WTC11 (cell line): ENCODE measurements at regions not wholly inside any gene's neighbourhood (a gene's known extent, or its start where the extent isn't known, plus 50 kb on each side); places are given as distances from the start of the nearest gene placed in this dataset.

Experiments used
- ATAC-seq: fragments of 200-7000 bp; cut with Tn5 transposase; 2 replicates; pipeline ENCODE4 v1.10.0; 2021; ENCODE audit warnings: mild to moderate bottlenecking, moderate library complexity
- CTCF ChIA-PET: fragments of 300-600 bp; sonication (Branson Sonifier 250); formaldehyde crosslinking; loops from one replicate; lab custom pipeline; 2021; ENCODE audit warnings: antibody characterized with exemption; lab: Charles Lee
- POLR2A ChIA-PET: fragments of 350-600 bp; sonication (Branson Sonifier 250); formaldehyde crosslinking; loops from one replicate; lab custom pipeline; 2021; ENCODE audit warnings: antibody characterized with exemption; lab: Charles Lee
- DNase-seq: peaks from one replicate; pipeline ENCODE4 v3.0.0; 2021; ENCODE audit warnings: low spot score
- H3K27ac Mint-ChIP-seq: 2 replicates; pipeline ENCODE4 v1.8.0; 2021; ENCODE audit warnings: mixed read lengths
- H3K27me3 Mint-ChIP-seq: 2 replicates; pipeline ENCODE4 v1.8.0; 2021; ENCODE audit warnings: low read depth, mild to moderate bottlenecking, moderate library complexity, mixed read lengths
- H3K36me3 Mint-ChIP-seq: 2 replicates; pipeline ENCODE4 v1.8.0; 2021; ENCODE audit warnings: mixed read lengths
- H3K4me1 Mint-ChIP-seq: 2 replicates; pipeline ENCODE4 v1.8.0; 2022; ENCODE audit warnings: mixed read lengths
- H3K4me3 Mint-ChIP-seq: 2 replicates; pipeline ENCODE4 v1.8.0; 2021; ENCODE audit warnings: mild to moderate bottlenecking, moderate library complexity, mixed read lengths
- H3K9me3 Mint-ChIP-seq: 2 replicates; pipeline ENCODE4 v1.8.0; 2021; ENCODE audit warnings: mixed read lengths
- CBFB ChIP-seq: sonication (generic); formaldehyde crosslinking; IDR thresholded peaks from 2 replicates; pipeline ENCODE4 v1.8.1; 2022; ENCODE audit warnings: mild to moderate bottlenecking, low read depth, missing genetic modification reagents
- CREM ChIP-seq: sonication (generic); formaldehyde crosslinking; IDR thresholded peaks from 2 replicates; pipeline ENCODE4 v1.8.1; 2022; ENCODE audit warnings: mild to moderate bottlenecking, missing genetic modification reagents, moderate library complexity
- EMX1 ChIP-seq: fragments of 250-450 bp; sonication (Bioruptor Pico); IDR thresholded peaks from 2 replicates; pipeline ENCODE4 v1.8.0; 2021; ENCODE audit warnings: mild to moderate bottlenecking
- FOXK1 ChIP-seq: sonication (generic); formaldehyde crosslinking; IDR thresholded peaks from 2 replicates; pipeline ENCODE4 v1.8.0; 2022; ENCODE audit warnings: mild to moderate bottlenecking, moderate library complexity, missing genetic modification reagents
- GRHL2 ChIP-seq: fragments of 250-450 bp; sonication (Bioruptor Pico); IDR thresholded peaks from 2 replicates; pipeline ENCODE4 v1.8.0; 2022; ENCODE audit warnings: mild to moderate bottlenecking, moderate library complexity; ENCODE audit not compliant: insufficient replicate concordance, severe bottlenecking
- GTF2I ChIP-seq: fragments of 250-450 bp; sonication (Bioruptor Pico); conservative IDR thresholded peaks from 2 replicates; pipeline ENCODE4 v1.4.0; 2021; ENCODE audit warnings: mild to moderate bottlenecking
- IRF2 ChIP-seq: sonication (generic); formaldehyde crosslinking; IDR thresholded peaks from 2 replicates; pipeline ENCODE4 v1.8.0; 2022; ENCODE audit warnings: low read depth, missing genetic modification reagents, borderline replicate concordance
- MXD4 ChIP-seq: fragments of 250-450 bp; sonication (Bioruptor Pico); IDR thresholded peaks from 2 replicates; pipeline ENCODE4 v1.8.0; 2021; ENCODE audit warnings: mild to moderate bottlenecking, moderate library complexity, borderline replicate concordance
- NFYB ChIP-seq: sonication (generic); formaldehyde crosslinking; conservative IDR thresholded peaks from 2 replicates; pipeline ENCODE4 v1.8.0; 2022; ENCODE audit warnings: low read depth, missing genetic modification reagents
- SP1 ChIP-seq: sonication (generic); formaldehyde crosslinking; conservative IDR thresholded peaks from 2 replicates; pipeline ENCODE4 v1.8.1; 2022; ENCODE audit warnings: missing genetic modification reagents
- TCF7 ChIP-seq: sonication (generic); formaldehyde crosslinking; IDR thresholded peaks from 2 replicates; pipeline ENCODE4 v1.8.0; 2022; ENCODE audit warnings: mild to moderate bottlenecking, low read depth, missing genetic modification reagents, moderate library complexity
- TEAD1 ChIP-seq: sonication (generic); formaldehyde crosslinking; IDR thresholded peaks from 2 replicates; pipeline ENCODE4 v1.8.0; 2022; ENCODE audit warnings: mild to moderate bottlenecking, missing genetic modification reagents
- TEAD4 ChIP-seq: sonication (generic); formaldehyde crosslinking; IDR thresholded peaks from 2 replicates; pipeline ENCODE4 v1.8.0; 2022; ENCODE audit warnings: mild to moderate bottlenecking, missing genetic modification reagents
- ZNF219 ChIP-seq: sonication (generic); formaldehyde crosslinking; IDR thresholded peaks from 2 replicates; pipeline ENCODE4 v1.8.0; 2023; ENCODE audit warnings: missing genetic modification reagents, mild to moderate bottlenecking, borderline replicate concordance
- ZNF263 ChIP-seq: sonication (generic); formaldehyde crosslinking; IDR thresholded peaks from 2 replicates; pipeline ENCODE4 v1.8.1; 2022; ENCODE audit warnings: low read depth, mild to moderate bottlenecking, moderate library complexity, missing genetic modification reagents
- ZNF317 ChIP-seq: sonication (generic); formaldehyde crosslinking; IDR thresholded peaks from 2 replicates; pipeline ENCODE4 v1.8.1; 2023; ENCODE audit warnings: low read depth, mild to moderate bottlenecking, moderate library complexity, missing genetic modification reagents, borderline replicate concordance
- ZNF671 ChIP-seq: fragments of 250-450 bp; sonication (Bioruptor Pico); IDR thresholded peaks from 2 replicates; pipeline ENCODE4 v1.8.0; 2021; ENCODE audit warnings: mild to moderate bottlenecking
- TF ChIP-seq, protein P1 (sequence below): sonication (generic); formaldehyde crosslinking; IDR thresholded peaks from 2 replicates; pipeline ENCODE4 v1.8.1; 2022; ENCODE audit warnings: mild to moderate bottlenecking, moderate library complexity, missing genetic modification reagents
- TF ChIP-seq, protein P2 (sequence below): sonication (generic); formaldehyde crosslinking; IDR thresholded peaks from 2 replicates; pipeline ENCODE4 v1.8.1; 2023; ENCODE audit warnings: mild to moderate bottlenecking, missing genetic modification reagents
- TF ChIP-seq, protein P3 (sequence below): sonication (generic); formaldehyde crosslinking; IDR thresholded peaks from 2 replicates; pipeline ENCODE4 v1.8.1; 2022; ENCODE audit warnings: missing genetic modification reagents, borderline replicate concordance
- TF ChIP-seq, protein P4 (sequence below): sonication (generic); formaldehyde crosslinking; IDR thresholded peaks from 2 replicates; pipeline ENCODE4 v1.8.1; 2022; ENCODE audit warnings: low read depth, missing genetic modification reagents, borderline replicate concordance
- TF ChIP-seq, protein P5 (sequence below): sonication (generic); formaldehyde crosslinking; IDR thresholded peaks from 2 replicates; pipeline ENCODE4 v1.8.0; 2022; ENCODE audit warnings: mild to moderate bottlenecking, missing genetic modification reagents
- TF ChIP-seq, protein P6 (sequence below): sonication (generic); formaldehyde crosslinking; IDR thresholded peaks from 2 replicates; pipeline ENCODE4 v1.8.0; 2023; ENCODE audit warnings: missing genetic modification reagents
- TF ChIP-seq, protein P7 (sequence below): sonication (generic); formaldehyde crosslinking; IDR thresholded peaks from 2 replicates; pipeline ENCODE4 v1.8.1; 2023; ENCODE audit warnings: mild to moderate bottlenecking, missing genetic modification reagents, moderate library complexity
- TF ChIP-seq, protein P8 (sequence below): sonication (generic); formaldehyde crosslinking; IDR thresholded peaks from 2 replicates; pipeline ENCODE4 v1.8.0; 2022; ENCODE audit warnings: mild to moderate bottlenecking, missing genetic modification reagents
- TF ChIP-seq, protein P9 (sequence below): sonication (generic); formaldehyde crosslinking; conservative IDR thresholded peaks from 2 replicates; pipeline ENCODE4 v1.8.1; 2022; ENCODE audit warnings: mild to moderate bottlenecking, missing genetic modification reagents
- TF ChIP-seq, protein P10 (sequence below): fragments of 250-450 bp; sonication (Bioruptor Pico); IDR thresholded peaks from 2 replicates; pipeline ENCODE4 v1.9.0; 2021; ENCODE audit warnings: mild to moderate bottlenecking

DNA sequence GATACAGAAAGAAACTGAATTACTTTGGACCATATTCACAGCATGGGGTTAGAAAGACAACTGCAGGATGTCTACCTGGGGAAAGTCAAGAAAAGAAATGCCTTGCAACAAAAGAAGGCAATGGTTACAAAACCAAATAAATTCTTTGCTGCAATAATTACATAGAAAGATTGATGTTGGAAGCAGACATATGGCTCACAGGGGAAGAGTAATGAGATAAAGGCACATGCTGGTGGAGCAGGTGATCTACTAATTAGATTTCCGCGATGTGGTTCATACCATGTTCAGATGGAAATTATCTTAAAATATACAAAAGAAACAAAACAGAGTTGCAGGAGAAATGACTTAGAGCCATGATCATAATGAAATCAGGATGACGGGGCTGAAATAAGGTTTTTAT lies 718.8 kb upstream of the PKDCC start:
- peaks cover 6% of the 10 kb centered on the region for H3K9me3 Mint-ChIP-seq
- ATAC-seq: no peak
- H3K4me1 Mint-ChIP-seq: peaks cover 4% of the 10 kb centered on the region
- no peak overlapping the region for H3K4me3 Mint-ChIP-seq
- H3K27ac Mint-ChIP-seq: no peak overlapping the region
- TF ChIP-seq, protein P1, sequence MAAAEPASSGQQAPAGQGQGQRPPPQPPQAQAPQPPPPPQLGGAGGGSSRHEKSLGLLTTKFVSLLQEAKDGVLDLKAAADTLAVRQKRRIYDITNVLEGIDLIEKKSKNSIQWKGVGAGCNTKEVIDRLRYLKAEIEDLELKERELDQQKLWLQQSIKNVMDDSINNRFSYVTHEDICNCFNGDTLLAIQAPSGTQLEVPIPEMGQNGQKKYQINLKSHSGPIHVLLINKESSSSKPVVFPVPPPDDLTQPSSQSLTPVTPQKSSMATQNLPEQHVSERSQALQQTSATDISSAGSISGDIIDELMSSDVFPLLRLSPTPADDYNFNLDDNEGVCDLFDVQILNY (CRISPR knock-in tag): no peak
- TF ChIP-seq, protein P2, sequence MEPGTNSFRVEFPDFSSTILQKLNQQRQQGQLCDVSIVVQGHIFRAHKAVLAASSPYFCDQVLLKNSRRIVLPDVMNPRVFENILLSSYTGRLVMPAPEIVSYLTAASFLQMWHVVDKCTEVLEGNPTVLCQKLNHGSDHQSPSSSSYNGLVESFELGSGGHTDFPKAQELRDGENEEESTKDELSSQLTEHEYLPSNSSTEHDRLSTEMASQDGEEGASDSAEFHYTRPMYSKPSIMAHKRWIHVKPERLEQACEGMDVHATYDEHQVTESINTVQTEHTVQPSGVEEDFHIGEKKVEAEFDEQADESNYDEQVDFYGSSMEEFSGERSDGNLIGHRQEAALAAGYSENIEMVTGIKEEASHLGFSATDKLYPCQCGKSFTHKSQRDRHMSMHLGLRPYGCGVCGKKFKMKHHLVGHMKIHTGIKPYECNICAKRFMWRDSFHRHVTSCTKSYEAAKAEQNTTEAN (CRISPR knock-in tag): no peak
- no peak for TF ChIP-seq GRHL2
- no peak for TF ChIP-seq ZNF219 (CRISPR knock-in tag)
- TF ChIP-seq TCF7 (CRISPR knock-in tag): no peak
- no peak for TF ChIP-seq TEAD4
- no peak for TF ChIP-seq ZNF317 (CRISPR knock-in tag)
- TF ChIP-seq ZNF671 (CRISPR knock-in tag): no peak
- TF ChIP-seq CBFB: no peak
- no peak for TF ChIP-seq SP1 (CRISPR knock-in tag)
- TF ChIP-seq ZNF263 (CRISPR knock-in tag): no peak
- no peak for TF ChIP-seq GTF2I (CRISPR knock-in tag)
- TF ChIP-seq, protein P3, sequence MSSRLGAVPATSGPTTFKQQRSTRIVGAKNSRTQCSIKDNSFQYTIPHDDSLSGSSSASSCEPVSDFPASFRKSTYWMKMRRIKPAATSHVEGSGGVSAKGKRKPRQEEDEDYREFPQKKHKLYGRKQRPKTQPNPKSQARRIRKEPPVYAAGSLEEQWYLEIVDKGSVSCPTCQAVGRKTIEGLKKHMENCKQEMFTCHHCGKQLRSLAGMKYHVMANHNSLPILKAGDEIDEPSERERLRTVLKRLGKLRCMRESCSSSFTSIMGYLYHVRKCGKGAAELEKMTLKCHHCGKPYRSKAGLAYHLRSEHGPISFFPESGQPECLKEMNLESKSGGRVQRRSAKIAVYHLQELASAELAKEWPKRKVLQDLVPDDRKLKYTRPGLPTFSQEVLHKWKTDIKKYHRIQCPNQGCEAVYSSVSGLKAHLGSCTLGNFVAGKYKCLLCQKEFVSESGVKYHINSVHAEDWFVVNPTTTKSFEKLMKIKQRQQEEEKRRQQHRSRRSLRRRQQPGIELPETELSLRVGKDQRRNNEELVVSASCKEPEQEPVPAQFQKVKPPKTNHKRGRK (CRISPR knock-in tag): no peak
- TF ChIP-seq, protein P4, sequence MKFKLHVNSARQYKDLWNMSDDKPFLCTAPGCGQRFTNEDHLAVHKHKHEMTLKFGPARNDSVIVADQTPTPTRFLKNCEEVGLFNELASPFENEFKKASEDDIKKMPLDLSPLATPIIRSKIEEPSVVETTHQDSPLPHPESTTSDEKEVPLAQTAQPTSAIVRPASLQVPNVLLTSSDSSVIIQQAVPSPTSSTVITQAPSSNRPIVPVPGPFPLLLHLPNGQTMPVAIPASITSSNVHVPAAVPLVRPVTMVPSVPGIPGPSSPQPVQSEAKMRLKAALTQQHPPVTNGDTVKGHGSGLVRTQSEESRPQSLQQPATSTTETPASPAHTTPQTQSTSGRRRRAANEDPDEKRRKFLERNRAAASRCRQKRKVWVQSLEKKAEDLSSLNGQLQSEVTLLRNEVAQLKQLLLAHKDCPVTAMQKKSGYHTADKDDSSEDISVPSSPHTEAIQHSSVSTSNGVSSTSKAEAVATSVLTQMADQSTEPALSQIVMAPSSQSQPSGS: no peak
- no peak for TF ChIP-seq TEAD1 (CRISPR knock-in tag)
- TF ChIP-seq, all 79 proteins: peak for 0
- POLR2A ChIA-PET: no interaction called here
- no peak for DNase-seq
- CTCF ChIA-PET: no interaction called here
- Mint-ChIP-seq H3K27me3 (no peaks in the 10 kb centered on the region), H3K36me3 (peaks cover 6% of the 10 kb centered on the region)

DNA sequence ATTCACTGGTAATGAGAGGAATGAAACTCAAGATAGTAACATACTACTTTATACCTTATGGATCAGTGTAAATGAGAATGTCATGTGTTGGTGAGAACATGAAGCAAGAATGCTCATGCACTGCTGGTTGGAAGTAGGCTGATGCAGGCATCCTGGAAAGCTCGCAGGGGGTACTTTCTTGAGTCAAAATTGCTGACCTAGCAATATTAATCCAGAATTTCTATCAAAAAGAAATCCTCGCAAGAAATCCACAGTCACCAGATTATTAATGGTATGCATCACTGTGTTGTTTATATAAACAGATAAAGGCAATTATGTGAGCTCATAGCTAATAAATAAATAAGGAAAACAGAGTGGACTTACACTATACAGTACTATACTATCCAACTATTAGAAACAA lies 713.7 kb upstream of the PKDCC start:
- ChIA-PET CTCF (no interaction called here), POLR2A (no interaction called here)
- Mint-ChIP-seq H3K9me3 (peaks cover 4% of the 10 kb centered on the region; the same call in 1 of the 2 replicates), H3K27ac (no peak overlapping the region), H3K4me3 (no peak overlapping the region), H3K36me3 (no peaks in the 10 kb centered on the region), H3K4me1 (peaks cover 10% of the 10 kb centered on the region), H3K27me3 (no peaks in the 10 kb centered on the region)
- ATAC-seq (no peak), DNase-seq (no peak)
- no peak for TF ChIP-seq IRF2 (CRISPR knock-in tag)
- TF ChIP-seq, protein P5, sequence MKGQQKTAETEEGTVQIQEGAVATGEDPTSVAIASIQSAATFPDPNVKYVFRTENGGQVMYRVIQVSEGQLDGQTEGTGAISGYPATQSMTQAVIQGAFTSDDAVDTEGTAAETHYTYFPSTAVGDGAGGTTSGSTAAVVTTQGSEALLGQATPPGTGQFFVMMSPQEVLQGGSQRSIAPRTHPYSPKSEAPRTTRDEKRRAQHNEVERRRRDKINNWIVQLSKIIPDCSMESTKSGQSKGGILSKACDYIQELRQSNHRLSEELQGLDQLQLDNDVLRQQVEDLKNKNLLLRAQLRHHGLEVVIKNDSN (CRISPR knock-in tag): no peak
- TF ChIP-seq TEAD4: no peak
- TF ChIP-seq, protein P6, sequence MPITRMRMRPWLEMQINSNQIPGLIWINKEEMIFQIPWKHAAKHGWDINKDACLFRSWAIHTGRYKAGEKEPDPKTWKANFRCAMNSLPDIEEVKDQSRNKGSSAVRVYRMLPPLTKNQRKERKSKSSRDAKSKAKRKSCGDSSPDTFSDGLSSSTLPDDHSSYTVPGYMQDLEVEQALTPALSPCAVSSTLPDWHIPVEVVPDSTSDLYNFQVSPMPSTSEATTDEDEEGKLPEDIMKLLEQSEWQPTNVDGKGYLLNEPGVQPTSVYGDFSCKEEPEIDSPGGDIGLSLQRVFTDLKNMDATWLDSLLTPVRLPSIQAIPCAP (CRISPR knock-in tag): no peak
- TF ChIP-seq, protein P7, sequence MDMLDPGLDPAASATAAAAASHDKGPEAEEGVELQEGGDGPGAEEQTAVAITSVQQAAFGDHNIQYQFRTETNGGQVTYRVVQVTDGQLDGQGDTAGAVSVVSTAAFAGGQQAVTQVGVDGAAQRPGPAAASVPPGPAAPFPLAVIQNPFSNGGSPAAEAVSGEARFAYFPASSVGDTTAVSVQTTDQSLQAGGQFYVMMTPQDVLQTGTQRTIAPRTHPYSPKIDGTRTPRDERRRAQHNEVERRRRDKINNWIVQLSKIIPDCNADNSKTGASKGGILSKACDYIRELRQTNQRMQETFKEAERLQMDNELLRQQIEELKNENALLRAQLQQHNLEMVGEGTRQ (CRISPR knock-in tag): no peak
- TF ChIP-seq, protein P8, sequence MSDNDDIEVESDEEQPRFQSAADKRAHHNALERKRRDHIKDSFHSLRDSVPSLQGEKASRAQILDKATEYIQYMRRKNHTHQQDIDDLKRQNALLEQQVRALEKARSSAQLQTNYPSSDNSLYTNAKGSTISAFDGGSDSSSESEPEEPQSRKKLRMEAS (CRISPR knock-in tag): no peak
- TF ChIP-seq, protein P9, sequence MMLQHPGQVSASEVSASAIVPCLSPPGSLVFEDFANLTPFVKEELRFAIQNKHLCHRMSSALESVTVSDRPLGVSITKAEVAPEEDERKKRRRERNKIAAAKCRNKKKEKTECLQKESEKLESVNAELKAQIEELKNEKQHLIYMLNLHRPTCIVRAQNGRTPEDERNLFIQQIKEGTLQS (CRISPR knock-in tag): no peak
- TF ChIP-seq EMX1 (CRISPR knock-in tag): no peak
- TF ChIP-seq, protein P2 (CRISPR knock-in tag): no peak
- no peak for TF ChIP-seq CREM (CRISPR knock-in tag)
- TF ChIP-seq, protein P10, sequence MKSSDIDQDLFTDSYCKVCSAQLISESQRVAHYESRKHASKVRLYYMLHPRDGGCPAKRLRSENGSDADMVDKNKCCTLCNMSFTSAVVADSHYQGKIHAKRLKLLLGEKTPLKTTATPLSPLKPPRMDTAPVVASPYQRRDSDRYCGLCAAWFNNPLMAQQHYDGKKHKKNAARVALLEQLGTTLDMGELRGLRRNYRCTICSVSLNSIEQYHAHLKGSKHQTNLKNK: no peak
- no peak for TF ChIP-seq MXD4 (CRISPR knock-in tag)
- no peak for TF ChIP-seq FOXK1 (CRISPR knock-in tag)
- no peak for TF ChIP-seq NFYB (CRISPR knock-in tag)
